ENCODE measurements at regions not wholly inside any gene's neighbourhood (a gene's known extent, or its start where the extent isn't known, plus 50 kb on each side); places are given as distances from the start of the nearest gene placed in this dataset.
"Not testable (repeated sequence)": the region's sequence is repeated elsewhere in the genome, so short reads cannot be mapped to it uniquely, and the experiment has no call there.

DNA sequence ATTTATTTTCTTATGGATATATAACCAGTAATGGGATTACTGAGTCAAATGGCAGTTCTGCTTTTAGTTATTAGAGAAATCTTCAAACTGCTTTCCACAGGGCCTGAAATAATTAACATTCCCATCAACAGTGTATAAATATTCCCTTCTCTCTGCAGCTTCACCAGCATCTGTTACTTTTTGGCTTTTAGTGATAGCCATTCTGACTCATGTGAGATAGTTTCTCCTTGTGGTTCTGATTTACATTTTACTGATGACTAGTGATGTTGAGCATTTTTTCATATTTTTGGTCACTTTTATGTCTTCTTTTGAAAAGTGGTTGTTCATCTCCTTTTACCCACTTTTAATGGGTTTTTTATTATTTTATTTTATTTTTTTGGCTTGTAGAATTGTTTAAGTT, 1290.3 kb upstream of the CDH9 start:
- no peak for DNase-seq

DNA sequence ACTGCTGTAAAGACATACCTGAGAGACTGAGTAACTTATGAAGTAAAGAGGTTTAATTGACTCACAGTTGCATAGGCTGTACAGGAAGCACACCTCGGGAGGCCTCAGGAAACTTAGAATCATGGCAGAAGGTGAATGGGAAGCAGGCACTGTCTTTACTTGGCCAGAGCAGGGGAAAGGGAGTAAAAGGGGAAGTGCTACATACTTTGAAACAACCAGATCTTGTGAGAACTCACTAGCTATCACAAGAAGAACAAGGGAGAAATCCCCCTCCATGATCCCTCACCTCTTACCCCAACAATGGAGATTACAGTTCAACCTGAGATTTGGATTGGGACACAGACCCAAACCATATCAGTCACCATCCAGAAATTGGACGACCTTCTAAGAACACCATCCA, 1285.8 kb upstream of the CDH9 start:
- no peak for DNase-seq

DNA sequence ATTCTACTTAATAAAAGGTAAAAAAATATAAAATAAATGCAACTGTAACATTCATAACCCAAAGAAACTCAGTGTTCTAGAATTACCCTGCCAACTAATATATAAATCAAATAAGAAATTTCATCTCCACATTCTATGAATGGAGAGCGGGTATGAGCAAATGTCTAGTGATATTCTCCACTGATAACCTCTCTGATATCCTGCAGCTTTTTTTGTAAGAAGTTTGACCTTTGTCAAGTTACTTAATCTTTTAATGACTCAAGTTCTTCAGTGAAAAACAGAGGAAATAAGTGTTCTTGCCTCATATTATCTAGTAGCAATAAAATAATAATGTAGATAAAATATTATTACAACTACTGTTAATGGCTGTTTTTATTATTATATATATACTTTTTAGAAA, 1275.6 kb upstream of the CDH9 start:
- DNase-seq = no peak

DNA sequence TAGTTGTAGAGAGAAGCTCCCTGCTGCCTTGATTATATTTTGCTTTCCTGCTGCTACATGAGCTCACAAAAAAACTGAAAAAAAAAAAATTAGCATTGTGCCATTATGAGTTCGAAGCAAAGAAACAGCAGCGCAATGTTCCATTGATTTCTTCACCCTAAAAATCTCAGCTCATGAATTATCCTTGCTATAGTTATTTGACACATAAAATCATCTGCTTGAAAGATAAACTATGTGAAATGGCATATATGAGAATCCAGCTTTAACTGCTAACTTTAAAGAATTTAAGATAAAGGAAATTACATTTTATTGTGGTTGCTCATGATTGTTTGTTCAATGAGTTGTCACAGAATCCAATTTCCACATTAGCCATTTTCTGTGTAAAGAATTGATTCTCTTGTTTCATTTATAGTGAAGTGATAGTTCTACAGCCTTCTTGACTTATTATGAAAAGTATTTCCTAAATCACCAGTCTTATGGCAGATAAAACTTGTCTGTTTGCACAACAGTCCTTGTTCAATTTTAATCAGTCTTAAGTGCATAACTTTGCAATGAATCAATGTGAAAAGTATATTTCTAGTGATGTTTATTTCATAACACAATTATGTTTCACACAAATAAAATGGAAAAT, 1275.0 kb upstream of the CDH9 start:
- DNase-seq = no peak

DNA sequence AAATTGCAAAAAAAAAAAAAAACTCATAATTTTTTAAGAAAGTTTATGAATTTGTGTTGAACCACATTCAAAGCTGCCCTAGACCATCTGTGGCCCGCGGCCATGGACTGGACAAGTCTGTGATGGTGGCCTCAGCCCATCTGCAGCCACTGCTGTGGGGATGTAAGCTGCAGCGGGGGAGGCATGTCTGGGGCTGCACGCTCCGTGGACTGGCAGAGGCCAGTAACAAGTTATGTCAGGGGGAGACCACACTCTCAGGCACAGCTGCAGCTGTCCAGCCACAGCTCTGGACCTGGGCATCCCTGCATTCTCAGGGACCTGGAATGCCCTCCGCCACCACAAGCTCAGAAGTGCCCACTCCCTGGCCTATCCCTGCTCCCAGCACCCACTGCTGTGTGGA, 1272.3 kb upstream of the CDH9 start:
- DNase-seq = no peak

DNA sequence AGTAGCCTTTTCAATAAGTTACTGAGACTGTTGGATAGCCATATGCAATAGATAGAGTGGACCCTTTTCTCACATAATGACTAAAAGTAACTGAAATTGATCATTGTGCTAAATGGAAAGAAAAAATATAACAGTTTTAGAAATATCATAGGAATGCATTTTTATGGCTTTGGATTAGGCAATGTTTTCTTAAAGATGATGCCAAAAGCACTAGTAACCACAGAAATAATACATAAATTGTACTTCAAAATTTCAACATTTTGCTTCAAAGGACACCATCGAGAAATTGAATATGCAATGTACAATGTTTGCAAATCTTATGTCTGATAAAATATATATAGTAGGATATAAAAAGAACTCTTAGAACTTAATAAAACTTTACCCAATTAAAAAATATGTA, 1267.5 kb upstream of the CDH9 start:
- no peak for DNase-seq

DNA sequence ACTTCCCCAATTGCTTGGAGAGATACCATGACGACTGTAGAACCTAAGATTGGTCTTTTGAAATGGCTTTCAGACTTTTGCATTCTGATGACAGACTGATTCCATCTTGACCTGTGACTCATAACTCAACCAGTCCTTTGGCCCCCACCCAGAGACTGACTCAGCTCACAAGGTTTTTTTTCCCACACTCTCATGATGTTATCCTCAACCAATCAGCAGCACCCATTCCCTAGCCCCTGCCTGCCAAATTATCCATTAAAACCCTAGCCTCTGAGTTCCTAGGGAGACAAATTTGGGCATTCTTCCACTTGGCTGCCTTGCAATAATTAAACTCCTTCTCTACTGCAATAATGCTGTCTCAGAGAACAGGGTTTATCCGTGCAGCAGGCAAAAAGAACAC, 1263.3 kb upstream of the CDH9 start:
- DNase-seq = no peak

DNA sequence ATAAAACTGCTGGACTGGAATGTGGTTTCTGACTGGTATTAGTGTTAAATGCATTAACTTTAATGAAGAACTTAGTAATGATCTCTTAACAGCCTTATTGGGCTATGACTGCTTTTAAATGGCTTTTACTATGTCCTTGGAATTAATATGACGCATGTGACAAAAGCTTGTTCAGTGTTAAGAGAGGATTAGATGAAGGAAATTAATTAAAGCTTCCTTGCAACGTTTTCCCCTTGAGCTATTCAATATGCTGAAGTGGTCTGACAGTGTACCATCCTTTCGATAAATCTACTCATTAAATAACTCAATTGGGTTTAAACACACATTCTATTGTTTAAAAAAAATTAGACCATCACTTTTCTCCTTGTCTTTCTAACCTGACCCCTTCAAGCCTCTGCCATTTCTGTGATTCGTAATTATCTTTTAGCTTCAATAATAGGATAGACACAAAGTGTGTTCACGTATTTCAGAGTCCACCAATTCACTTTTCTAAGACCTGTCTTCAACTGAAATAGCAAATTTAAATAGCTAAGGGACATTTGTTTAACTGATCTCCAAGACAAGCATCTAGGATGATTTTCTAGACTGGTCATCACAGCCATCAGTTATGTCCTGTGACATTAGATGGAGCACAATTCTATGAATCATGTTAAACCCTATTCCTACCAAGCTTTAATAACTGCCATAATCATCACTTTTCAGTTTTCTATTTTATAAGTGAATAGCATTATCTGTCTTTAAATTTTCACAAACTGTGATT, 1258.0 kb upstream of the CDH9 start:
- DNase-seq = peak; percentile 8

DNA sequence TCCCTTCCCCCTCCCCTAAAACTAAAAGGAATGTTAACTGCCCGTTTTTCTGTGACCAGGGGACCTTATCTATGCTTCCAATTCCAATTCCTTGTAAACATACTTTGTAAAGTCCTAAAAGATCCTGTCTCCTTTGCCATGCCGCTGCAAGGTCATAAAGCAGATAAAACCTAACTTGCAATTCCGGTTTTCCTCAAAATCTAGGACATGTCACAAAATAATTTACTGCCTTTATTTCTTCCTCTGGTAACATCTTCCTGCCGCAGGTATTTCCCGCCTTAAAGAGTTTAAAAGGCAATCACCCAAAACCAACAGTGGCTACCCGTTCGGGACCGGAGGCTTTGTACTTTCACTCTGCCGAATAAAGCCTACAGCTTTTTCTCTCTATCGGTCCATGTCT, 1248.6 kb upstream of the CDH9 start:
- DNase-seq = not testable (repeated sequence)

DNA sequence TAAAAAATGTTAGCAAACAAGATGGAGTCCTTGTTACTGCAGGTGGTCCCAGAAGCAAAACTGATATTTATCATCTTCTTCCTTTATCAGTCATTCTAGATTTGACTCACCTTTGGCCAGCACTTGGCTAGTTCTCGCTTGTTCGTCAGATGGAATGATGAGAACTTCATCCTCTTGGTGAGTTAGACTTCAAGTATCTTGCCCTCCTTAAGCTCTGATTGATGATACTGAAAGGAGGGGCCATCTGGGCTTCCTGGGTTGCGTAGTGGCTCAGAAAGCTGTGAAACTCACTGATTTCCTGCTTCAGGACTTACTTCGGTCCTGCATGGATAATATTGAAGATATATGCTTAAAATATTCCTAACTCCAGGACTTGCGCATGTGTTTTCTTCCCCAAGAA, 1248.2 kb upstream of the CDH9 start:
- no peak for DNase-seq

DNA sequence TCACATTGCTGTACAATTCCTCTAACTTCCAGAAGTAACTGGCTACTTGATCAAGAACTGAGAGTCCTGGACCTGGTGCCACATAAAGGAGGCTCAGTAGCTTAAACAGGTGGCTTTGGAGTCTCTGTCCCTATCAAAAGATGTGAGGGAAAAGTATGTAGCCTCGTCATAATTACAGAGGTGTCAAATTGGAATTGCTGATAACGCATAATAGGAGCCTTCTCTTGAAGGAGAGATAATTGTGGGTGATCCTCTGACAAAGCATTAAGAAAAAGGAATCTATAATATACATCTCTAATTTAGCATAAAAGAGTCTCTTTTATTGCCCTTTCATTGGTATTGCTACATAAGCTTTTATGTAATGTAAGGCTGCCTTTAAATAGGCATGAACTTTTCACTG, 1246.4 kb upstream of the CDH9 start:
- DNase-seq = no peak

DNA sequence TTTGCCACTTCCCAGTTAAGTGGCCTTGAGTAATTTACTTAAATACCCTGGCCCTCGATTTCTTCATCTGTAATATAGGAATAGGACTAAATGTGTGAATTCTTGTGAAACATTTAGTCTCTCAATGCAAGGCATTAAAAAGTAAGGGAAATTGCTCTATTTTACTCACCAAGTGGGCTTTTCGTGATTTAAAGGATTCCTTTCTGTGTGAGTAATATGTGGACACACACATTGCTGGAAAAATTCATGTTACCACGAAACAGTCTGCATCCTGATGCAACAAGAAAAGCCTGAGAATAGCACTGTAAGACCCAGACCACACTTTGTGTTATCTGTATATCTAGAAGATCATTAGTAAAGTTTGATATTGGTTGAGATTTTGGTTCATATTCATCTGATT, 1243.0 kb upstream of the CDH9 start:
- no peak for DNase-seq

DNA sequence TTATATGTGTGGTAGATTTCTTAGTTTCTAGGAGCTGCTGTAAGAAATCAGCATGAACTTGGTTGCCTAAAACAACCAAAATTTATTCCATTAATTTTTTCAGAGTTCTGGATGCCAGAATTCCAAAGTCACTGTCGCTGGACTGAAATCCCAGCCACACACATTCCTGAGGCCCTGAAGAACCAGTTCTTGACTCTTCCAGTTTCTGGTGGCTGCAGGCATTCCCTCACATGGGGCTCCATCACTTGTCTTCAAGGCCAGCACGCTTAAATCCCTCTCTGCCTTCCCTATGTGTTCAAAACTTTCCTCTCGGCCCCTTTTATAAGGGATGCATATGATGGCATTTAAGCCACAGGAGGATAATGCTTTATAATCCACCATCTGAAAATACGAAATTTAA, 1237.5 kb upstream of the CDH9 start:
- no peak for DNase-seq

DNA sequence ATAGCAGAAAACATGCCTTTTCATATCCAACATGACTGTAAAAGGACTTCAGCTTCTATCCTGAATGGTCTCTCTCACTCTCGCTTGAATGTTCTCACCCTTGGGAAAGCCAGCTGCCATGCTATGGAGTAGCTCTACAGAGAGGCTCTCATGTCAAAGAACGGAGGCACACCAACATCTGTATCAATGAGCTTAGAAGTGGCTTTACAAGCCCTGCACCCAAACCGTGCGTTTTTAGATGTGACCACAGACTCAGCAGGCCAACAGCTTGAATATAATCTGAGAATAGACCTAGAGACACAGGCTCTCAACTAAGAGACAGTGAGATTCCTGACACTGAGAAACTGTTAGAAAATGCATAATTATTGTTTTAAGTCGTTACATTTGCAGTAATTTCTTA, 1231.6 kb upstream of the CDH9 start:
- DNase-seq = no peak

DNA sequence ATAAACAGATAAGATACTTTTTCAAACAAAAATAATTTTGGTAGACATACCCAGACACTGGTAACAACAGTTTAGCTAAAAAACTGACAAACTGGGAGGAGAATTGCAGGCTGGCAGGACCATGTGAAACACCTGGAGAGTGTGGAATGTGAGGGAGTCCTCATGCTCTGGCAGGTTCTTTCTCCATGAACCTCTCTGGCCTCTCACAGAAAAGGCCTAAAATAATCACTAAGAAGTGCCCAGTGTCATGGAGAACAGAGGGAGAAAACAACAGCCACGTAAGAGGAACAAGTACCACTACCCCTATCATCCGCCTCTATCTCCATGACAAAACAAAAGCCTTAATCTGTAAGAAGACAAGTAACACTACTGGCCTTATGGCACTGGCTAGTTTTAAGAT, 1227.5 kb upstream of the CDH9 start:
- no peak for DNase-seq

DNA sequence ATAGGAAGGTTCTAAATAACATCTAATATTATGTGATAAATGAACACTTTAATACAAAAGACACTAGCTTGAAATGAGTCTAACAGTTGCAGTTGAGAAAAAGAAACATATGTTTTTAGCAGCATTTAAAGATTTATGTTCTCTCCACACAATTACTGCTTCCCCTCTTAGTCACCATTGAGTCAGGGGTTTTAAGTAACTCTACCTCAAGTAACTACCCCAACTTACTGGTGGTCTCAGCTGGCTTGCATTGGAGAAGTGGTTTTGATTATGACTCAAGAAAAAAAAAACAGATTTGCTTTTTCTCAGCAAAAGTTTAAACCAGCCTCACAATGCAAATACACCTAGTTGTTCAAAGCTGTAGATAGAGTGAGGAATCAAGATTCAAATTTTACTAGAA, 1216.5 kb upstream of the CDH9 start:
- no peak for DNase-seq

DNA sequence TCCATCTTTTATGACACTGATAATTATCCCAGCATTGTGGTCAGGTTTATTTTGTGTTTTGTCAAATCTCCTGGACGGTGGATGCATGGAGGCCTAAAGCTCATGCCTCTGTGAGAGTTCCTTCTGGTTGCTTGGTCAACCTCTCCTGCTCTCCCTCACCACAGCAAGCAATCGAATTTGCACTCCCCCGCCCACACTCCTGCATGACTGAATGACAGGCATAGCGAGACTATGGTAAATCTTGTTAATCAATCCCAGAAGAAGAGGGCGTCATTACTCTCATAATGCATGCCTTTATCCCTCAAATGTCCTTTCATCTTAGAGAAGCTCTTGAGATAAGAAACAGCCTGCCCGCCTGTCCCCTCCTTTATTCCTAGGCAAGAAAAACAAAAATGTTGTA, 1215.0 kb upstream of the CDH9 start:
- DNase-seq = no peak

DNA sequence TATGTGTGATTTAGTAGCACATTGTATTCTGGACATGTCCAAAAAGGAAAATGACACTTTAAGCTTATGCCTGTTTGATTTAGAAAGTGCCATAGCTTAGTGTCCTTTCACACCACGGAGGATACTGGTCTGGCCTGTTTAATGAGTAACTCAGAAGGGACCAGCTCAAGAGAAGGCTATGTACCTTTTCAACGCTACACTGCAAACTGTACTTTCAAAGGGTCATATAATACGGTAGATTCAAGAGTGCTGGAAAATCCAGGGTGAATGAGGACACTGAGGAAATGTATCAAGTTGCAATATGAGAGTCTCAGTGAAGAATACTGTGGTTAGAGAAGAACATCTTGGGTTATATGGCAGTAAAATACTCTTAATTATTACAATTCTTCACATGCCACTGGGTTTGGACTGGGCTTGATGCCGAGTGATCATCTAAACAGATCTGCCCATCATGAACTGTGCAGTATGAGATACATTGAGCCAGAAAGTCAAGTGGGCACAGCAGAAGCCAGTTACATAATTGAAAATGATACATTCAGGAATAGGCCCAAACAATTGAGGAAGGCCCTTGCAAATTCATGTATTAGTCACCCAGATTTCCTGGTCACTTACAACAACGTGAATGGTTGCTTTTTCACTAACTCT, 1211.5 kb upstream of the CDH9 start:
- DNase-seq = no peak

DNA sequence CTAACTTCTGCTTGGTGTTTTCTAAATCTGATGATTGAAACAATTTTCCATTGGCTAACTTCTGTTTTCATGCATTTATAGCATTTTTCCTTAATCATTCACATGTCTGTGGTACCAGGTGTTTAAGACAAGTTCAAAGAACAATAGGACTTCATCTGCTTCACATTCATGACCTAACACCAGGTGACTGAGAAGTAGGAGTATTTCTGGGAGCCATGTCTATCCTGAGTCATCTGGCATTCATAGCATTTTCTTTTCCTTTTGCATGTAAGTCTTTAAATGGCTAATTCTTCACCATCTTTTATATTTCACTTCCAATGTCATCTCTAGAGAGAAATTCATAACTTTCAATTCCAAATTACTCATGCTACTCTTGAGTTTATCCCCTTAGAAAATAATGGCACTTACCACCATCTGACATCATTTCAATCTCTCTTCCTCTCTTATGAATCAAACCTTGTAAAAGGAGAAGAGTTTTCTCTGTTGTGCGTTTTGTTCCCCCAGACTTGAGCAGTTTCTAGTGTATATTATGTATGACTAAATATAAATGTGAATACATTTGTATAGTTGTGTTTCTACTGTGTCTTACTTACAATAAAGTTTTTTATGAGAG, 1196.1 kb upstream of the CDH9 start:
- no peak for DNase-seq

DNA sequence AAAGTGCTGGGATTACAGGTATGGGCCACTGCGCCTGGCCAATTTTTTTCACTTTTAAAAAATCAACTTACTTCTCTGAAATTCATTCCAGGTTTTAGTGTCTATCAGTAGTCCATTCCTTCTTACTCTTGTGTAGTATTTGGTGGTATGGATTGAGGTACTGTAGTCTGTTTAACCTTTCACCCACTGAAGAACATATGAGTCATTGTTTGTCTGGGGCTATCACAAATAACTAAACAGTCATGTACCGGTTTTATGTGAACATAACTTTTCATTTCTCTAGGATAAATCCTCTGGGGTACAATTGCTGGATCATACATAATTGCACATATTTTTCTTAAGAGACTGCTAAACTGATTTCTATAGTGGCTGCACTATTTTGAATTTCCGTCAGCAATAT, 1188.0 kb upstream of the CDH9 start:
- DNase-seq = no peak

DNA sequence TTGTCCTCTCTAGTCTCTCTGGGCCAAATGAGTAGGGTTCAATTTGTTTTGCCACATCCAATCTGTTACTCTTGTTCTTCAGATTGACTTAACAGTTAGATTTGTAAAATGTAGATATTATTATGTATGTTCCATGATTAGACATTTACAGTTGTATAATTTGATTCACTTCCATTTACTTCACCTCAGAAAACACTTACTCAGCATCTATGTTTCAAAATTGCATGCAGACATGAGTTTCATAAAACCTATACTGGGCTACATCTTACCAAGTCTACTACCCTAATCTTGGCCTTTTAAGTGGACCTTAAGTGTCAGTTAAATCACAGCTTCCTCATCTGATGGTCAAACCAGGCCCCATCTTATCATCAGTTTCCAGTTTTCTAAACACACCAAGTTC, 1181.2 kb upstream of the CDH9 start:
- no peak for DNase-seq

DNA sequence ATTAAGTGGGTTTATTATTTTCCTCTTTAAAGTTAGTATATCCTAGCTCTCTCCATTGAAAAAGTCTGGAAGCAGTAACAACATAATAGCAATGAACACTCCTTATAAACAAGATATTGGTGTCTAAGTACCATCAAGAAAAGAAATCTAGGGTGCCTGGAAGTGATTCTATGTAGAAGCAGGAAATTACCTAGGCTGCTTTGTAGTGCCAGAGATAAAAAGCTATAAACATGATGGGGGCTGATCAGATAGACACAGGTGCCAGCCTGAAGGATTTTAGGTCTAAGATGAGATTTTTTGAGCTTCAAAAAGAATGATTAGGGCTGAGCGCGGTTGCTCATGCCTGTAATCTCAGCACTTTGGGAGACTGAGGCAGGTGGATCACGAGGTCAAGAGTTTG, 1179.3 kb upstream of the CDH9 start:
- DNase-seq = no peak

DNA sequence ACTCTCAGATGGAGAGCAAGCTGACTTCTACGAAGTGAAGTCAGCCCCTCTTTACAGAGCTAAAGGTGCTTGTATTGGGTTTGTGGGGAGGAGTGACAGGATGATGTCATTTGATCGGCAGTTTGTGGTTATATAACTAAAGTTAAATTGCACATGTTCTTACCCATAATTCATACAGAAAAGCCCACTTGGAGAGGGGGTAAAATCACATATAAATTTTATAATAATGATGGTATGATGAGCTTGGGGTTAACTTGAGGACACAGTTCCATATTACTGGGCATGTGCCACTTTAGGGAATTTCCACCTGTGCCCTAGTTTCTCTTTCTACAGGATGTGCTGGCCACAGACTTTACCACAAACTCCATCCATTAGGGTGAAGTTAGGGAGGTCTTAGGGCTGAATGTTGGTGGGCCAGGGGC, 1178.6 kb upstream of the CDH9 start:
- no peak for DNase-seq

DNA sequence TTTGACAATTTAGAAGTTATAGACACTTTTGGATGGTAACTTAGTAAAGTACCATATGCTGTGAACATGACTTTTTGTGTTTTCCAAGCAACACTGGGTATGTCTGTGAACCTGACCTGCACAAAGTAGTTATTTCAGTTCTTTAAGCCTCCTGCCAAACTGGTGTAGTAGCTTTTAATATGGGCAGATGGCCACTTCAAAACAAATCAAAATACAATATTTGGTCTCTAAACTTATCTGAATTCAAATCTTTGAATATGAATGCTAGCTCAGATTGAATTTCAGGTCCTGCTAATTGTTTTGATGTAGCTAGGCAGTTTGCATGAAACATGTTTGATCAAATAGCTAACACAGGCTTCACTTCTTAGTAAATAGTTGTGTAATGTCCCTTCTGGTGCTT, 1176.7 kb upstream of the CDH9 start:
- no peak for DNase-seq

All from eye (tissue), 1 donor.